Spleen (tissue), 11 donors: ENCODE measurements at regions not wholly inside any gene's neighbourhood (a gene's known extent, or its start where the extent isn't known, plus 50 kb on each side); places are given as distances from the start of the nearest gene placed in this dataset.

Source experiments
- DNase-seq: peaks from one replicate; pipeline ENCODE4 v3.0.0-alpha.2; 2020
- H3K27ac ChIP-seq, 8 donors: fragments of 200-600 bp; sonication (generic) in 7 of 8; 1 replicate in 4 of 8; 2 replicates in 4 of 8; pipeline versions ENCODE4 v1.5.0 to v1.8.0; 2016 to 2021; ENCODE audit warnings: inconsistent platforms in 4 of 8, mild to moderate bottlenecking in 4 of 8, moderate library complexity in 1 of 8
- H3K27me3 ChIP-seq, 7 donors: fragments of 200-600 bp; sonication (generic) in 6 of 7; replicated peaks in 1 of 7; 1 replicate in 4 of 7; 2 replicates in 3 of 7; pipeline versions ENCODE4 v1.5.0 to v1.8.0; 2016 to 2021; ENCODE audit warnings: inconsistent platforms in 3 of 7, mild to moderate bottlenecking in 1 of 7
- H3K36me3 ChIP-seq, 6 donors: fragments of 200-600 bp; sonication (generic) in 5 of 6; 1 replicate in 4 of 6; 2 replicates in 2 of 6; pipeline versions ENCODE4 v1.5.0 to v1.8.0; 2016 to 2021; ENCODE audit warnings: inconsistent platforms in 2 of 6
- H3K4me1 ChIP-seq, 6 donors: fragments of 200-600 bp; sonication (generic) in 5 of 6; 1 replicate in 3 of 6; 2 replicates in 3 of 6; pipeline versions ENCODE4 v1.5.0 to v1.8.0; 2016 to 2021; ENCODE audit warnings: inconsistent platforms in 3 of 6
- H3K4me3 ChIP-seq, 8 donors: fragments of 200-600 bp; sonication (generic) in 7 of 8; 1 replicate in 4 of 8; 2 replicates in 4 of 8; pipeline versions ENCODE4 v1.5.0 to v1.8.0; 2016 to 2021; ENCODE audit warnings: inconsistent platforms in 4 of 8, mild to moderate bottlenecking in 4 of 8, moderate library complexity in 2 of 8
- H3K9me3 ChIP-seq, 8 donors: fragments of 200-600 bp; sonication (generic) in 7 of 8; 1 replicate in 4 of 8; 2 replicates in 4 of 8; pipeline versions ENCODE4 v1.5.0 to v1.8.0; 2016 to 2021; ENCODE audit warnings: inconsistent platforms in 4 of 8
- CTCF ChIP-seq, 11 experiments: fragments of 200-600 bp in 7 of 11; fragments of 450-650 bp in 4 of 11; sonication (generic) in 4 of 11; IDR thresholded peaks in 8 of 11; conservative IDR thresholded peaks in 3 of 11; 1 replicate in 7 of 11; 2 replicates in 4 of 11; pipeline versions ENCODE4 v1.4.0 to v1.8.0; 2016 to 2021; ENCODE audit warnings: antibody characterized with exemption in 11 of 11, inconsistent platforms in 4 of 11, mild to moderate bottlenecking in 1 of 11
- POLR2A ChIP-seq, 3 donors: fragments of 450-650 bp; IDR thresholded peaks; one replicate each; pipeline ENCODE4 v1.5.1; 2017; ENCODE audit warnings: antibody characterized with exemption in 3 of 3, mild to moderate bottlenecking in 1 of 3
- POLR2AphosphoS5 ChIP-seq, 3 donors: sonication (generic); formaldehyde crosslinking; IDR thresholded peaks; one replicate each; pipeline ENCODE4 v1.5.1; 2017; ENCODE audit warnings: antibody characterized with exemption in 3 of 3
- WGBS, 5 donors: extraction: QIAGEN DNeasy Blood & Tissue Kit in 3 of 5; methylation state at CpG; one replicate each; pipeline versions ENCODE4 v1.1.5 to v1.1.7; 2013 to 2018; 5-methylcytosine and 5-hydroxymethylcytosine counted together
- intact Hi-C: fragments of 100-400 bp; cut with DNase I; formaldehyde crosslinking; loops from one replicate; pipeline ENCODE4 v1.15.0; 2023; ENCODE audit warnings: low total_unique reads
- donor health status: healthy with polysubstance abuse.
- donor health status: DM: no; HTN: no; CAD: no; lungs with moderate emphysema.
- donor health status: DM: no; HTN: no; CAD: no.
- donor health status: Bipolar disorder and iron deficiency.
- donor health status: healthy.
- donor health status: DM: no; HTN: no; CAD: no.
- donor health status: DM: yes; HTN: yes; CAD: no.

GRCh38 chr3:95758707-95759106 lies 1055.7 kb upstream of the EPHA6 start:
- WGBS, 5 donors: 66 to 87% (median 81%) methylated on average over 4 of the region's 4 CpGs
- Histone ChIP-seq H3K27me3 (no peaks in the 10 kb centered on the region), H3K27ac (no peak overlapping the region), H3K9me3 (peaks cover 0 to 22% (median 2%) of the 10 kb centered on the region in 8 donors), H3K4me1 (no peaks in the 10 kb centered on the region), H3K4me3 (no peak overlapping the region), H3K36me3 (no peaks in the 10 kb centered on the region)
- TF ChIP-seq CTCF (IDR thresholded peaks at IDR 0.05 in 8 of 11, conservative IDR thresholded peaks at IDR 0.05 in 3 of 11): no peak
- no peak for TF ChIP-seq POLR2AphosphoS5 (IDR thresholded peaks at IDR 0.05)
- no peak for TF ChIP-seq POLR2A (IDR thresholded peaks at IDR 0.05)
- no peak for DNase-seq
- intact Hi-C loops: no loop called here

GRCh38 chr3:95759614-95760301 lies 1054.6 kb upstream of the EPHA6 start:
- no peak for TF ChIP-seq POLR2AphosphoS5 (IDR thresholded peaks at IDR 0.05)
- TF ChIP-seq CTCF (IDR thresholded peaks at IDR 0.05 in 8 of 11, conservative IDR thresholded peaks at IDR 0.05 in 3 of 11): no peak
- TF ChIP-seq POLR2A (IDR thresholded peaks at IDR 0.05): no peak

GRCh38 chr3:95775486-95776094 lies 1038.8 kb upstream of the EPHA6 start:
- TF ChIP-seq POLR2A (IDR thresholded peaks at IDR 0.05): no peak
- no peak for TF ChIP-seq POLR2AphosphoS5 (IDR thresholded peaks at IDR 0.05)
- TF ChIP-seq CTCF (IDR thresholded peaks at IDR 0.05 in 8 of 11, conservative IDR thresholded peaks at IDR 0.05 in 3 of 11): no peak
- Histone ChIP-seq H3K27me3 (no peaks in the 10 kb centered on the region), H3K4me1 (no peaks in the 10 kb centered on the region), H3K27ac (no peak overlapping the region), H3K9me3 (peaks cover 0 to 49% (median 38%) of the 10 kb centered on the region in 8 donors), H3K36me3 (no peaks in the 10 kb centered on the region), H3K4me3 (no peak overlapping the region)
- 75 to 85% (median 80%) methylated on average over 5 of the region's 5 CpGs for WGBS, 5 donors
- no peak for DNase-seq
- intact Hi-C loops: no loop called here

More at GRCh38 chr3:95759614-95760301, 1054.6 kb upstream of the EPHA6 start:
- H3K27me3 ChIP-seq: no peaks in the 10 kb centered on the region
- no peaks in the 10 kb centered on the region for H3K36me3 ChIP-seq
- no peak overlapping the region for H3K27ac ChIP-seq
- intact Hi-C loops: no loop called here
- 75 to 89% (median 79%) methylated on average over 6 of the region's 6 CpGs for WGBS, 5 donors
- peaks cover 0 to 22% (median 2%) of the 10 kb centered on the region in 8 donors for H3K9me3 ChIP-seq
- no peaks in the 10 kb centered on the region for H3K4me1 ChIP-seq
- no peak for DNase-seq
- H3K4me3 ChIP-seq: no peak overlapping the region

GRCh38 chr3:95781598-95781997 lies 1032.8 kb upstream of the EPHA6 start:
- TF ChIP-seq CTCF (IDR thresholded peaks at IDR 0.05 in 8 of 11, conservative IDR thresholded peaks at IDR 0.05 in 3 of 11) (no peak), POLR2A (IDR thresholded peaks at IDR 0.05) (no peak), POLR2AphosphoS5 (IDR thresholded peaks at IDR 0.05) (no peak)
- H3K4me1 ChIP-seq: no peaks in the 10 kb centered on the region
- H3K4me3 ChIP-seq: no peak overlapping the region
- H3K36me3 ChIP-seq: no peaks in the 10 kb centered on the region
- no peak for DNase-seq
- no peaks in the 10 kb centered on the region for H3K27me3 ChIP-seq
- no peak overlapping the region for H3K27ac ChIP-seq
- H3K9me3 ChIP-seq: peaks cover 0 to 22% (median 3%) of the 10 kb centered on the region in 8 donors
- intact Hi-C loops: no loop called here
